ENCODE measurements at regions not wholly inside any gene's neighbourhood (a gene's known extent, or its start where the extent isn't known, plus 50 kb on each side); places are given as distances from the start of the nearest gene placed in this dataset.
"Not testable (repeated sequence)": the region's sequence is repeated elsewhere in the genome, so short reads cannot be mapped to it uniquely, and the experiment has no call there.

- Histone ChIP-seq H3K4me3 (ENCODE audit: low read depth, low read length) (no peak overlapping the region), H3K36me3 (ENCODE audit: control insufficient read depth, insufficient read depth, low read length) (no peaks in the 10 kb centered on the region), H3K9me3 (ENCODE audit: control insufficient read depth, insufficient read depth, low read length) (no peaks in the 10 kb centered on the region), H3K27ac (ENCODE audit: low read depth, low read length) (no peak overlapping the region), H3K27me3 (ENCODE audit: control insufficient read depth, insufficient read depth, low read length) (no peaks in the 10 kb centered on the region), H3K4me1 (ENCODE audit: control insufficient read depth, insufficient read depth, low read length) (no peaks in the 10 kb centered on the region), H3K9ac (ENCODE audit: low read depth, low read length) (no peak overlapping the region)
Measured at GRCh38 chr10:109616359-109616980, 306.8 kb downstream of the XPNPEP1 start.

GRCh38 chr10:109595356-109595755 is 328.0 kb downstream of the XPNPEP1 start:
- H3K36me3 ChIP-seq (ENCODE audit: control insufficient read depth, insufficient read depth, low read length); H3K9ac ChIP-seq (ENCODE audit: low read depth, low read length); H3K27me3 ChIP-seq (ENCODE audit: control insufficient read depth, insufficient read depth, low read length); H3K4me3 ChIP-seq (ENCODE audit: low read depth, low read length); H3K9me3 ChIP-seq (ENCODE audit: control insufficient read depth, insufficient read depth, low read length); H3K27ac ChIP-seq (ENCODE audit: low read depth, low read length); H3K4me1 ChIP-seq (ENCODE audit: control insufficient read depth, insufficient read depth, low read length): not testable (repeated sequence)

GRCh38 chr10:109593682-109594081 is 329.6 kb downstream of the XPNPEP1 start:
- no peaks in the 10 kb centered on the region for H3K4me1 ChIP-seq (ENCODE audit: control insufficient read depth, insufficient read depth, low read length)
- no peaks in the 10 kb centered on the region for H3K27me3 ChIP-seq (ENCODE audit: control insufficient read depth, insufficient read depth, low read length)
- no peaks in the 10 kb centered on the region for H3K36me3 ChIP-seq (ENCODE audit: control insufficient read depth, insufficient read depth, low read length)
- peaks cover 2% of the 10 kb centered on the region; the same call in 1 of the 2 replicates for H3K9me3 ChIP-seq (ENCODE audit: control insufficient read depth, insufficient read depth, low read length)
- no peak overlapping the region for H3K4me3 ChIP-seq (ENCODE audit: low read depth, low read length)
- no peak overlapping the region for H3K27ac ChIP-seq (ENCODE audit: low read depth, low read length)
- H3K9ac ChIP-seq (ENCODE audit: low read depth, low read length) = no peak overlapping the region

- H3K36me3 ChIP-seq (ENCODE audit: control insufficient read depth, insufficient read depth, low read length) = no peaks in the 10 kb centered on the region
Measured at GRCh38 chr10:109592391-109592790, 330.9 kb downstream of the XPNPEP1 start.

GRCh38 chr10:109591601-109592000 is 331.7 kb downstream of the XPNPEP1 start:
- Histone ChIP-seq H3K27ac (ENCODE audit: low read depth, low read length) (no peak overlapping the region), H3K27me3 (ENCODE audit: control insufficient read depth, insufficient read depth, low read length) (no peaks in the 10 kb centered on the region), H3K36me3 (ENCODE audit: control insufficient read depth, insufficient read depth, low read length) (no peaks in the 10 kb centered on the region), H3K4me3 (ENCODE audit: low read depth, low read length) (no peak overlapping the region), H3K4me1 (ENCODE audit: control insufficient read depth, insufficient read depth, low read length) (no peaks in the 10 kb centered on the region), H3K9me3 (ENCODE audit: control insufficient read depth, insufficient read depth, low read length) (peaks cover 2% of the 10 kb centered on the region; the same call in 1 of the 2 replicates), H3K9ac (ENCODE audit: low read depth, low read length) (no peak overlapping the region)

More at GRCh38 chr10:109592391-109592790, 330.9 kb downstream of the XPNPEP1 start:
- no peaks in the 10 kb centered on the region for H3K4me1 ChIP-seq (ENCODE audit: control insufficient read depth, insufficient read depth, low read length)
- peaks cover 2% of the 10 kb centered on the region; the same call in 1 of the 2 replicates for H3K9me3 ChIP-seq (ENCODE audit: control insufficient read depth, insufficient read depth, low read length)
- no peak overlapping the region for H3K27ac ChIP-seq (ENCODE audit: low read depth, low read length)
- no peak overlapping the region for H3K9ac ChIP-seq (ENCODE audit: low read depth, low read length)
- H3K4me3 ChIP-seq (ENCODE audit: low read depth, low read length) = no peak overlapping the region
- no peaks in the 10 kb centered on the region for H3K27me3 ChIP-seq (ENCODE audit: control insufficient read depth, insufficient read depth, low read length)

- no peaks in the 10 kb centered on the region for H3K27me3 ChIP-seq (ENCODE audit: control insufficient read depth, insufficient read depth, low read length)
- no peak overlapping the region for H3K4me3 ChIP-seq (ENCODE audit: low read depth, low read length)
- H3K4me1 ChIP-seq (ENCODE audit: control insufficient read depth, insufficient read depth, low read length) = no peaks in the 10 kb centered on the region
- no peaks in the 10 kb centered on the region for H3K36me3 ChIP-seq (ENCODE audit: control insufficient read depth, insufficient read depth, low read length)
- no peaks in the 10 kb centered on the region for H3K9me3 ChIP-seq (ENCODE audit: control insufficient read depth, insufficient read depth, low read length)
- H3K9ac ChIP-seq (ENCODE audit: low read depth, low read length) = no peak overlapping the region
- no peak overlapping the region for H3K27ac ChIP-seq (ENCODE audit: low read depth, low read length)
Measured at GRCh38 chr10:109588259-109588658, 335.1 kb downstream of the XPNPEP1 start.

GRCh38 chr10:109587366-109587765 is 335.9 kb downstream of the XPNPEP1 start:
- no peak overlapping the region for H3K9ac ChIP-seq (ENCODE audit: low read depth, low read length)

GRCh38 chr10:109556399-109556798 is 366.9 kb downstream of the XPNPEP1 start:
- no peaks in the 10 kb centered on the region for H3K27me3 ChIP-seq (ENCODE audit: control insufficient read depth, insufficient read depth, low read length)
- no peaks in the 10 kb centered on the region for H3K9me3 ChIP-seq (ENCODE audit: control insufficient read depth, insufficient read depth, low read length)
- H3K27ac ChIP-seq (ENCODE audit: low read depth, low read length) = no peak overlapping the region
- no peaks in the 10 kb centered on the region for H3K4me1 ChIP-seq (ENCODE audit: control insufficient read depth, insufficient read depth, low read length)
- no peak overlapping the region for H3K9ac ChIP-seq (ENCODE audit: low read depth, low read length)
- H3K4me3 ChIP-seq (ENCODE audit: low read depth, low read length) = no peak overlapping the region
- H3K36me3 ChIP-seq (ENCODE audit: control insufficient read depth, insufficient read depth, low read length) = no peaks in the 10 kb centered on the region

More at GRCh38 chr10:109587366-109587765, 335.9 kb downstream of the XPNPEP1 start:
- Histone ChIP-seq H3K27ac (ENCODE audit: low read depth, low read length) (no peak overlapping the region), H3K4me3 (ENCODE audit: low read depth, low read length) (no peak overlapping the region), H3K36me3 (ENCODE audit: control insufficient read depth, insufficient read depth, low read length) (no peaks in the 10 kb centered on the region), H3K9me3 (ENCODE audit: control insufficient read depth, insufficient read depth, low read length) (no peaks in the 10 kb centered on the region), H3K27me3 (ENCODE audit: control insufficient read depth, insufficient read depth, low read length) (no peaks in the 10 kb centered on the region), H3K4me1 (ENCODE audit: control insufficient read depth, insufficient read depth, low read length) (no peaks in the 10 kb centered on the region)

- H3K4me1 ChIP-seq (ENCODE audit: control insufficient read depth, insufficient read depth, low read length); H3K27ac ChIP-seq (ENCODE audit: low read depth, low read length); H3K9ac ChIP-seq (ENCODE audit: low read depth, low read length); H3K36me3 ChIP-seq (ENCODE audit: control insufficient read depth, insufficient read depth, low read length); H3K4me3 ChIP-seq (ENCODE audit: low read depth, low read length); H3K27me3 ChIP-seq (ENCODE audit: control insufficient read depth, insufficient read depth, low read length); H3K9me3 ChIP-seq (ENCODE audit: control insufficient read depth, insufficient read depth, low read length): not testable (repeated sequence)
Measured at GRCh38 chr10:109542050-109542603, 381.2 kb downstream of the XPNPEP1 start.

GRCh38 chr10:109534193-109534592 is 389.1 kb downstream of the XPNPEP1 start:
- Histone ChIP-seq H3K27ac (ENCODE audit: low read depth, low read length) (no peak overlapping the region), H3K4me1 (ENCODE audit: control insufficient read depth, insufficient read depth, low read length) (no peaks in the 10 kb centered on the region), H3K4me3 (ENCODE audit: low read depth, low read length) (no peak overlapping the region)

GRCh38 chr10:109529258-109529657 is 394.1 kb downstream of the XPNPEP1 start:
- Histone ChIP-seq H3K36me3 (ENCODE audit: control insufficient read depth, insufficient read depth, low read length) (no peaks in the 10 kb centered on the region), H3K27ac (ENCODE audit: low read depth, low read length) (no peak overlapping the region), H3K27me3 (ENCODE audit: control insufficient read depth, insufficient read depth, low read length) (no peaks in the 10 kb centered on the region), H3K4me1 (ENCODE audit: control insufficient read depth, insufficient read depth, low read length) (no peaks in the 10 kb centered on the region), H3K4me3 (ENCODE audit: low read depth, low read length) (no peak overlapping the region), H3K9me3 (ENCODE audit: control insufficient read depth, insufficient read depth, low read length) (peaks cover 5% of the 10 kb centered on the region), H3K9ac (ENCODE audit: low read depth, low read length) (no peak overlapping the region)

More at GRCh38 chr10:109534193-109534592, 389.1 kb downstream of the XPNPEP1 start:
- Histone ChIP-seq H3K9ac (ENCODE audit: low read depth, low read length) (no peak overlapping the region), H3K9me3 (ENCODE audit: control insufficient read depth, insufficient read depth, low read length) (no peaks in the 10 kb centered on the region), H3K27me3 (ENCODE audit: control insufficient read depth, insufficient read depth, low read length) (no peaks in the 10 kb centered on the region), H3K36me3 (ENCODE audit: control insufficient read depth, insufficient read depth, low read length) (no peaks in the 10 kb centered on the region)

Data from HUES48 (cell line).